DOHH2 (cell line): ENCODE measurements at regions not wholly inside any gene's neighbourhood (a gene's known extent, or its start where the extent isn't known, plus 50 kb on each side); places are given as distances from the start of the nearest gene placed in this dataset.

Experiments
- EZH2phosphoT487 ChIP-seq: fragments of 200-600 bp; sonication (generic); IDR thresholded peaks from 2 replicates; pipeline ENCODE4 v1.6.1; 2017; ENCODE audit warnings: borderline replicate concordance, mild to moderate bottlenecking, antibody characterized with exemption, low read length, moderate library complexity, mixed read lengths
- TF ChIP-seq, protein P1 (sequence below): fragments of 200-600 bp; sonication (generic); IDR thresholded peaks from one replicate; pipeline ENCODE4 v1.5.1; 2014; ENCODE audit warnings: antibody characterized with exemption, mild to moderate bottlenecking, low read depth, low read length; ENCODE audit not compliant: poor library complexity, severe bottlenecking

GRCh38 chr11:109859045-109859724 lies 234.0 kb upstream of the ZC3H12C start:
- TF ChIP-seq, protein P1, sequence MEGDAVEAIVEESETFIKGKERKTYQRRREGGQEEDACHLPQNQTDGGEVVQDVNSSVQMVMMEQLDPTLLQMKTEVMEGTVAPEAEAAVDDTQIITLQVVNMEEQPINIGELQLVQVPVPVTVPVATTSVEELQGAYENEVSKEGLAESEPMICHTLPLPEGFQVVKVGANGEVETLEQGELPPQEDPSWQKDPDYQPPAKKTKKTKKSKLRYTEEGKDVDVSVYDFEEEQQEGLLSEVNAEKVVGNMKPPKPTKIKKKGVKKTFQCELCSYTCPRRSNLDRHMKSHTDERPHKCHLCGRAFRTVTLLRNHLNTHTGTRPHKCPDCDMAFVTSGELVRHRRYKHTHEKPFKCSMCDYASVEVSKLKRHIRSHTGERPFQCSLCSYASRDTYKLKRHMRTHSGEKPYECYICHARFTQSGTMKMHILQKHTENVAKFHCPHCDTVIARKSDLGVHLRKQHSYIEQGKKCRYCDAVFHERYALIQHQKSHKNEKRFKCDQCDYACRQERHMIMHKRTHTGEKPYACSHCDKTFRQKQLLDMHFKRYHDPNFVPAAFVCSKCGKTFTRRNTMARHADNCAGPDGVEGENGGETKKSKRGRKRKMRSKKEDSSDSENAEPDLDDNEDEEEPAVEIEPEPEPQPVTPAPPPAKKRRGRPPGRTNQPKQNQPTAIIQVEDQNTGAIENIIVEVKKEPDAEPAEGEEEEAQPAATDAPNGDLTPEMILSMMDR = no peak
- no peak for TF ChIP-seq EZH2phosphoT487
